ENCODE measurements at regions not wholly inside any gene's neighbourhood (a gene's known extent, or its start where the extent isn't known, plus 50 kb on each side); places are given as distances from the start of the nearest gene placed in this dataset.

- TF ChIP-seq CTCF (IDR thresholded peaks at IDR 0.05; ENCODE audit: poor library complexity, severe bottlenecking) (no peak), EP300 (conservative IDR thresholded peaks at IDR 0.05; ENCODE audit: poor library complexity, severe bottlenecking) (no peak)
Observed at GRCh38 chr9:1668441-1668840, 346.7 kb upstream of the SMARCA2 start.

All from neural cell (in vitro differentiated cells).